ENCODE measurements at regions not wholly inside any gene's neighbourhood (a gene's known extent, or its start where the extent isn't known, plus 50 kb on each side); places are given as distances from the start of the nearest gene placed in this dataset.

DNA sequence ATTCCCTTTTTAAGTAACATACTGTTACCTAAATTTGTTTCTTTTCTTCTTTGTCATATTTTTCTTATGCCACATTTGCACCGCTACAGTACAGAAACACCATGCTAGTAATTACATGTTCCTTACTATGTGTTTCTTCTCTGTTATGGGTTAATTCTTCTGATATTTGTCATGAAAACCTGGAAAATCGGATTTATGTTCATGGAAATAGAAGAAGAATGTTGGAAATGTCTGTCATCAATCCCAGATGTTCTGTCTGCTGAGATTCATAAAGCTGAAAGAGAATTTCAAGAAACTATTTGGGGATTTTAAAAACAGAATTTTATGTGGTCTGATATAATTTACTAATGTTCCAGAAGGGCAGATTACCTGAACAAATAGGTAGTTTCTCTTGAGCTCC lies 305.2 kb upstream of the NREP start:
- intact Hi-C loops (cut with micrococcal nuclease; ENCODE audit: unreplicated experiment) (no loop called here), in situ Hi-C loops (cut with HindIII; ENCODE audit: low pct_unique_long_range_greater_than_20kb, low sequenced_read_pairs) (no loop called here)
- Histone ChIP-seq H3K36me3 (ENCODE audit: control insufficient read depth, insufficient read depth, low read length) (no peaks in the 10 kb centered on the region), H3K27me3 (ENCODE audit: control insufficient read depth, insufficient read depth, low read length) (no peaks in the 10 kb centered on the region), H3K9me3 (ENCODE audit: control insufficient read depth, insufficient read depth, low read depth, low read length) (no peaks in the 10 kb centered on the region), H3K27ac (ENCODE audit: low read length) (no peak overlapping the region), H3K4me3 (ENCODE audit: low read depth in 2 of 2, low read length in 2 of 2) (no peak overlapping the region), H3K4me1 (ENCODE audit: control insufficient read depth, insufficient read depth, low read length) (no peaks in the 10 kb centered on the region)
- BruUV-seq (replicated peaks): no TSS peak
- CTCF ChIA-PET: no interaction called here
- POLR2A ChIA-PET: no interaction called here
- ATAC-seq (no peak), DNase-seq (ENCODE audit: low read depth, low spot score) (no peak)
- TF ChIP-seq TCF7L2 (IDR thresholded peaks at IDR 0.05; ENCODE audit: low read depth, low read length) (no peak), SIN3A (IDR thresholded peaks at IDR 0.05; ENCODE audit: borderline replicate concordance, insufficient read depth, low read depth, low read length) (no peak), POLR2AphosphoS5 (IDR thresholded peaks at IDR 0.05; ENCODE audit: low read depth, low read length) (no peak)
- TF ChIP-seq, protein P1, sequence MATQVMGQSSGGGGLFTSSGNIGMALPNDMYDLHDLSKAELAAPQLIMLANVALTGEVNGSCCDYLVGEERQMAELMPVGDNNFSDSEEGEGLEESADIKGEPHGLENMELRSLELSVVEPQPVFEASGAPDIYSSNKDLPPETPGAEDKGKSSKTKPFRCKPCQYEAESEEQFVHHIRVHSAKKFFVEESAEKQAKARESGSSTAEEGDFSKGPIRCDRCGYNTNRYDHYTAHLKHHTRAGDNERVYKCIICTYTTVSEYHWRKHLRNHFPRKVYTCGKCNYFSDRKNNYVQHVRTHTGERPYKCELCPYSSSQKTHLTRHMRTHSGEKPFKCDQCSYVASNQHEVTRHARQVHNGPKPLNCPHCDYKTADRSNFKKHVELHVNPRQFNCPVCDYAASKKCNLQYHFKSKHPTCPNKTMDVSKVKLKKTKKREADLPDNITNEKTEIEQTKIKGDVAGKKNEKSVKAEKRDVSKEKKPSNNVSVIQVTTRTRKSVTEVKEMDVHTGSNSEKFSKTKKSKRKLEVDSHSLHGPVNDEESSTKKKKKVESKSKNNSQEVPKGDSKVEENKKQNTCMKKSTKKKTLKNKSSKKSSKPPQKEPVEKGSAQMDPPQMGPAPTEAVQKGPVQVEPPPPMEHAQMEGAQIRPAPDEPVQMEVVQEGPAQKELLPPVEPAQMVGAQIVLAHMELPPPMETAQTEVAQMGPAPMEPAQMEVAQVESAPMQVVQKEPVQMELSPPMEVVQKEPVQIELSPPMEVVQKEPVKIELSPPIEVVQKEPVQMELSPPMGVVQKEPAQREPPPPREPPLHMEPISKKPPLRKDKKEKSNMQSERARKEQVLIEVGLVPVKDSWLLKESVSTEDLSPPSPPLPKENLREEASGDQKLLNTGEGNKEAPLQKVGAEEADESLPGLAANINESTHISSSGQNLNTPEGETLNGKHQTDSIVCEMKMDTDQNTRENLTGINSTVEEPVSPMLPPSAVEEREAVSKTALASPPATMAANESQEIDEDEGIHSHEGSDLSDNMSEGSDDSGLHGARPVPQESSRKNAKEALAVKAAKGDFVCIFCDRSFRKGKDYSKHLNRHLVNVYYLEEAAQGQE (IDR thresholded peaks at IDR 0.05; ENCODE audit: insufficient read depth in 1 of 2, low read depth in 2 of 2, low read length in 1 of 2): no peak
- TF ChIP-seq, protein P2, sequence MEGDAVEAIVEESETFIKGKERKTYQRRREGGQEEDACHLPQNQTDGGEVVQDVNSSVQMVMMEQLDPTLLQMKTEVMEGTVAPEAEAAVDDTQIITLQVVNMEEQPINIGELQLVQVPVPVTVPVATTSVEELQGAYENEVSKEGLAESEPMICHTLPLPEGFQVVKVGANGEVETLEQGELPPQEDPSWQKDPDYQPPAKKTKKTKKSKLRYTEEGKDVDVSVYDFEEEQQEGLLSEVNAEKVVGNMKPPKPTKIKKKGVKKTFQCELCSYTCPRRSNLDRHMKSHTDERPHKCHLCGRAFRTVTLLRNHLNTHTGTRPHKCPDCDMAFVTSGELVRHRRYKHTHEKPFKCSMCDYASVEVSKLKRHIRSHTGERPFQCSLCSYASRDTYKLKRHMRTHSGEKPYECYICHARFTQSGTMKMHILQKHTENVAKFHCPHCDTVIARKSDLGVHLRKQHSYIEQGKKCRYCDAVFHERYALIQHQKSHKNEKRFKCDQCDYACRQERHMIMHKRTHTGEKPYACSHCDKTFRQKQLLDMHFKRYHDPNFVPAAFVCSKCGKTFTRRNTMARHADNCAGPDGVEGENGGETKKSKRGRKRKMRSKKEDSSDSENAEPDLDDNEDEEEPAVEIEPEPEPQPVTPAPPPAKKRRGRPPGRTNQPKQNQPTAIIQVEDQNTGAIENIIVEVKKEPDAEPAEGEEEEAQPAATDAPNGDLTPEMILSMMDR (IDR thresholded peaks at IDR 0.05): no peak

- intact Hi-C loops (cut with micrococcal nuclease; ENCODE audit: unreplicated experiment) (no loop called here), in situ Hi-C loops (cut with HindIII; ENCODE audit: low pct_unique_long_range_greater_than_20kb, low sequenced_read_pairs) (no loop called here)
- Histone ChIP-seq H3K27me3 (ENCODE audit: control insufficient read depth, insufficient read depth, low read length) (no peaks in the 10 kb centered on the region), H3K27ac (ENCODE audit: low read length) (no peak overlapping the region), H3K4me3 (ENCODE audit: low read depth in 2 of 2, low read length in 2 of 2) (no peak overlapping the region), H3K36me3 (ENCODE audit: control insufficient read depth, insufficient read depth, low read length) (no peaks in the 10 kb centered on the region), H3K9me3 (ENCODE audit: control insufficient read depth, insufficient read depth, low read depth, low read length) (no peaks in the 10 kb centered on the region), H3K4me1 (ENCODE audit: control insufficient read depth, insufficient read depth, low read length) (no peaks in the 10 kb centered on the region)
- ChIA-PET CTCF (no interaction called here), POLR2A (no interaction called here)
- no peak for ATAC-seq
- no peak for DNase-seq (ENCODE audit: low read depth, low spot score)
- BruUV-seq (replicated peaks): no TSS peak
- TF ChIP-seq, protein P1 (IDR thresholded peaks at IDR 0.05; ENCODE audit: insufficient read depth in 1 of 2, low read depth in 2 of 2, low read length in 1 of 2): no peak
- TF ChIP-seq TCF7L2 (IDR thresholded peaks at IDR 0.05; ENCODE audit: low read depth, low read length): no peak
- TF ChIP-seq POLR2AphosphoS5 (IDR thresholded peaks at IDR 0.05; ENCODE audit: low read depth, low read length): no peak
- TF ChIP-seq, protein P2 (IDR thresholded peaks at IDR 0.05): no peak
- TF ChIP-seq SIN3A (IDR thresholded peaks at IDR 0.05; ENCODE audit: borderline replicate concordance, insufficient read depth, low read depth, low read length): no peak
Measured at GRCh38 chr5:112061666-112062065, 304.7 kb upstream of the NREP start.

Data from Panc1 (cell line).